ENCODE measurements at regions not wholly inside any gene's neighbourhood (a gene's known extent, or its start where the extent isn't known, plus 50 kb on each side); places are given as distances from the start of the nearest gene placed in this dataset.

- Histone ChIP-seq H3K27me3 (ENCODE audit: control insufficient read depth, insufficient read depth, low read length) (no peaks in the 10 kb centered on the region), H3K36me3 (ENCODE audit: control insufficient read depth, insufficient read depth, low read length) (no peaks in the 10 kb centered on the region), H3K4me3 (ENCODE audit: low read length) (no peak overlapping the region), H3K27ac (ENCODE audit: low read length) (no peak overlapping the region), H3K9me3 (ENCODE audit: control insufficient read depth, insufficient read depth, low read length) (no peaks in the 10 kb centered on the region), H3K4me1 (ENCODE audit: control insufficient read depth, insufficient read depth, low read length) (no peaks in the 10 kb centered on the region)
- intact Hi-C loops (cut with micrococcal nuclease): no loop called here
- no peaks in the 10 kb centered on the region for H3K36me3 Mint-ChIP-seq
- H3K9me3 Mint-ChIP-seq: no peaks in the 10 kb centered on the region
- no peak overlapping the region for H3K27ac Mint-ChIP-seq
- DNase-seq: no peak
- no peak for TF ChIP-seq CTCF (IDR thresholded peaks at IDR 0.05)
- peaks cover 26 to 33% of the 10 kb centered on the region in 2 donors for H3K27me3 Mint-ChIP-seq (ENCODE audit: low read depth in 2 of 2)
- WGBS (ENCODE audit: insufficient coverage): 90% methylated on average over 3 of the region's 3 CpGs
- no peaks in the 10 kb centered on the region for H3K4me1 Mint-ChIP-seq
- ATAC-seq: no peak
- H3K4me3 Mint-ChIP-seq: no peak overlapping the region
Measured at GRCh38 chr1:47519971-47520370, 82.1 kb downstream of the FOXD2 start.

GRCh38 chr1:47521034-47521881 lies 83.4 kb downstream of the FOXD2 start:
- peaks cover 31 to 39% of the 10 kb centered on the region in 2 donors for H3K27me3 Mint-ChIP-seq (ENCODE audit: low read depth in 2 of 2)
- no peak overlapping the region for H3K4me3 Mint-ChIP-seq
- H3K27ac ChIP-seq (ENCODE audit: low read length): no peak overlapping the region
- H3K9me3 Mint-ChIP-seq: no peaks in the 10 kb centered on the region
- no peaks in the 10 kb centered on the region for H3K4me1 ChIP-seq (ENCODE audit: control insufficient read depth, insufficient read depth, low read length)
- DNase-seq: no peak
- peak in 1 of 3 donors; percentile 29 for ATAC-seq
- H3K9me3 ChIP-seq (ENCODE audit: control insufficient read depth, insufficient read depth, low read length): no peaks in the 10 kb centered on the region
- H3K27me3 ChIP-seq (ENCODE audit: control insufficient read depth, insufficient read depth, low read length): no peaks in the 10 kb centered on the region
- H3K4me1 Mint-ChIP-seq: no peaks in the 10 kb centered on the region
- H3K36me3 ChIP-seq (ENCODE audit: control insufficient read depth, insufficient read depth, low read length): no peaks in the 10 kb centered on the region
- 42% methylated on average over 10 of the region's 11 CpGs for WGBS (ENCODE audit: insufficient coverage)
- no peak for TF ChIP-seq CTCF (IDR thresholded peaks at IDR 0.05)
- no peak overlapping the region for H3K27ac Mint-ChIP-seq
- no peak overlapping the region for H3K4me3 ChIP-seq (ENCODE audit: low read length)
- H3K36me3 Mint-ChIP-seq: no peaks in the 10 kb centered on the region
- intact Hi-C loops (cut with micrococcal nuclease): no loop called here

DNA sequence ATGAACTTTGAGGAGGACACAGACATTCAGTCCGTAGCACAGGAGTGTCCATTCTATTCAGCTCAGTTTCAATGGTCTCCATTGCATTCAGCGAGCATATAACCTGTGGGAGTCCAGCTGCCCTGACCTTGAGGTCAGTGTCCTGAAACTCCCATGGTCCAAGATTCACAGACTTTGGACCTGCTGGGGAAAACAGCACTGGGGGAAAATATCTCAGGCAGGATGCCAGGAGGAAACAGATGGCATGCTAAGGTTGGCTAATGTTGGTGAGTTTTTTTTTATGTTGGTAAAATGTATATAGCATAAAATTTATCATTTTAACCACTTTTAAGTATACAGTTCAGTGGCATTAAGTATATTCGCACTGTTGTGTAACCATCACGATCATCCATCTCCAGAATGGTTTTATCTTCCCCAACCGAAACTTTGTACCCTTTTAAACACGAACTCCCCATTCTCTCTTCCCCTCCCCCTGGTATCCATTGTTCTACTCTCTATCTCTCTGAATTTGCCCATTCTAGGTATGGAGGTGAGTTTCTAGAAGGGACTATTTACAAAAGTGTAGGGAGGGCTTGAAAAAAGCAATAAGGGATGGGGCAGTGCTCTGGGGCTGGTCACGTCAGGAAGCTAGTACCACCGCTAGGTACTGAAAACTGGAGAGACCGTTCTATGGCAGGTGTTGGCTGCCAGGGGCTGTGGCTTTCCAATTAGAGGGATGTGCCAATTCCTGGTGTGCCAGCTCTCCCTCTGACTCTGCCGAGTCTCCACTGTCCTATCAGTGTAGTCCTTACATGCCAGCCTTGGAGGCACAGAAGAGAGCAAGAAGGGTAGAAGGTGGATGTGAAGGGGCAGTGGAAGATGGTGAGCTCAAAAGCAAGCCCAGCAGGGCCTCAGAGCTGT lies 85.3 kb downstream of the FOXD2 start:
- no peak for TF ChIP-seq CTCF (IDR thresholded peaks at IDR 0.05)
- intact Hi-C loops (cut with micrococcal nuclease): no loop called here
- peaks cover 32 to 44% of the 10 kb centered on the region in 2 donors for H3K27me3 Mint-ChIP-seq (ENCODE audit: low read depth in 2 of 2)
- no peaks in the 10 kb centered on the region for H3K4me1 Mint-ChIP-seq
- no peak for DNase-seq
- Histone ChIP-seq H3K4me1 (ENCODE audit: control insufficient read depth, insufficient read depth, low read length) (no peaks in the 10 kb centered on the region), H3K4me3 (ENCODE audit: low read length) (no peak overlapping the region), H3K9me3 (ENCODE audit: control insufficient read depth, insufficient read depth, low read length) (no peaks in the 10 kb centered on the region), H3K36me3 (ENCODE audit: control insufficient read depth, insufficient read depth, low read length) (no peaks in the 10 kb centered on the region), H3K27me3 (ENCODE audit: control insufficient read depth, insufficient read depth, low read length) (no peaks in the 10 kb centered on the region), H3K27ac (ENCODE audit: low read length) (no peak overlapping the region)
- H3K36me3 Mint-ChIP-seq: peaks cover under 1% of the 10 kb centered on the region
- H3K4me3 Mint-ChIP-seq: no peak overlapping the region
- WGBS (ENCODE audit: insufficient coverage): 54% methylated on average over 8 of the region's 10 CpGs
- no peak for ATAC-seq
- H3K27ac Mint-ChIP-seq: no peak overlapping the region
- H3K9me3 Mint-ChIP-seq: peaks cover 3% of the 10 kb centered on the region in 2 donors
